K562 (cell line): ENCODE measurements at regions not wholly inside any gene's neighbourhood (a gene's known extent, or its start where the extent isn't known, plus 50 kb on each side); places are given as distances from the start of the nearest gene placed in this dataset.

Source experiments
- AFF1 ChIP-seq, 2 experiments: fragments of 450-650 bp; IDR thresholded peaks; 2 replicates each; pipeline ENCODE4 v1.6.1; 2018; ENCODE audit warnings: mild to moderate bottlenecking in 2 of 2, low read depth in 1 of 2; ENCODE audit not compliant: partially characterized antibody in 2 of 2
- BRF2 ChIP-seq: IDR thresholded peaks from 3 replicates; pipeline ENCODE4 v1.6.1; 2011; ENCODE audit warnings: borderline replicate concordance, mild to moderate bottlenecking; ENCODE audit not compliant: insufficient read length, insufficient read depth
- HNRNPLL ChIP-seq: fragments of 200-400 bp; formaldehyde crosslinking; IDR thresholded peaks from 2 replicates; pipeline ENCODE4 v1.6.1; 2017; ENCODE audit warnings: low read length, low read depth, mild to moderate bottlenecking; ENCODE audit not compliant: poor library complexity, severe bottlenecking
- PML ChIP-seq: IDR thresholded peaks from 2 replicates; pipeline ENCODE4 v1.6.1; 2012; ENCODE audit warnings: low read length, inconsistent platforms
- REST ChIP-seq, 2 experiments: fragments of 450-650 bp; formaldehyde crosslinking in 1 of 2; IDR thresholded peaks; 2 replicates each; pipeline versions ENCODE4 v1.4.0 to v1.6.1; 2014 to 2020; ENCODE audit warnings: mild to moderate bottlenecking in 2 of 2, borderline replicate concordance in 1 of 2, low read depth in 1 of 2
- RREB1 ChIP-seq: fragments of 250-450 bp; sonication (Bioruptor Pico); IDR thresholded peaks from 2 replicates; pipeline ENCODE4 v1.4.0; 2020
- SETDB1 ChIP-seq: IDR thresholded peaks from one replicate; pipeline ENCODE4 v1.6.1; 2012; ENCODE audit warnings: low read length, control low read depth, inconsistent platforms
- ZFP36 ChIP-seq: fragments of 150-350 bp; IDR thresholded peaks from 2 replicates; pipeline ENCODE4 v1.6.1; 2018; ENCODE audit warnings: low read length, low read depth; ENCODE audit not compliant: partially characterized antibody

GRCh38 chr10:83140811-83141210 lies 998.5 kb upstream of the GHITM start (continued):
- TF ChIP-seq RREB1 (no peak), AFF1 (IDR thresholded peaks at IDR 0.05; ENCODE audit: low read depth in 1 of 2, partially characterized antibody in 2 of 2) (no peak), REST (IDR thresholded peaks at IDR 0.05; ENCODE audit: borderline replicate concordance) (no peak), REST (CRISPR knock-in tag; IDR thresholded peaks at IDR 0.05; ENCODE audit: low read depth) (no peak), HNRNPLL (no peak), BRF2 (no peak), ZFP36 (no peak), SETDB1 (no peak), PML (no peak)
